T-cell (primary cell): ENCODE measurements at regions not wholly inside any gene's neighbourhood (a gene's known extent, or its start where the extent isn't known, plus 50 kb on each side); places are given as distances from the start of the nearest gene placed in this dataset.

Experiments
- ATAC-seq, 4 experiments: fragments of 200-7000 bp in 3 of 4; fragments of 150-1000 bp in 1 of 4; cut with Tn5 transposase; replicated peaks in 1 of 4; 1 replicate in 3 of 4; 2 replicates in 1 of 4; pipeline ENCODE4 v1.10.0; 2021; ENCODE audit warnings: moderate library complexity in 3 of 4, mild to moderate bottlenecking in 2 of 4, moderate number of reproducible peaks in 1 of 4
- CTCF ChIA-PET, 2 donors: fragments of 300-600 bp; sonication (Branson Sonifier 250); formaldehyde crosslinking; loops; one replicate each; lab custom pipeline; 2022; ENCODE audit warnings: antibody characterized with exemption in 2 of 2; lab: Charles Lee
- POLR2A ChIA-PET, 2 donors: fragments of 300-600 bp; sonication (Branson Sonifier 250); formaldehyde crosslinking; loops; one replicate each; lab custom pipeline; 2022; ENCODE audit warnings: antibody characterized with exemption in 2 of 2; lab: Charles Lee
- DNase-seq, 35 experiments: peaks; one replicate each; pipeline versions ENCODE4 v3.0.0 to v3.0.0-alpha.2; 2013 to 2023
- H3K27ac ChIP-seq: one replicate; pipeline ENCODE4 v1.5.1; 2013; ENCODE audit warnings: low read length
- H3K27me3 ChIP-seq, 2 experiments: replicated peaks in 1 of 2; 1 replicate in 1 of 2; 2 replicates in 1 of 2; pipeline versions ENCODE4 v1.6.1 to v1.7.0; 2013; ENCODE audit warnings: low read length in 1 of 2, mixed read lengths in 1 of 2; ENCODE audit not compliant: control insufficient read depth in 2 of 2, insufficient read depth in 2 of 2; ENCODE audit errors: extremely low read depth in 1 of 2
- H3K36me3 ChIP-seq, 2 donors: 1 replicate in 1 of 2; 2 replicates in 1 of 2; pipeline versions ENCODE4 v1.6.1 to v1.7.0; 2013; ENCODE audit warnings: low read length in 1 of 2; ENCODE audit not compliant: control insufficient read depth in 2 of 2, insufficient read depth in 1 of 2; ENCODE audit errors: extremely low read depth in 1 of 2
- H3K4me1 ChIP-seq, 2 experiments: 1 replicate in 1 of 2; 2 replicates in 1 of 2; pipeline versions ENCODE4 v1.6.1 to v1.7.0; 2013; ENCODE audit warnings: low read length in 2 of 2, mixed read lengths in 1 of 2; ENCODE audit not compliant: insufficient read depth in 2 of 2, control insufficient read depth in 1 of 2; ENCODE audit errors: extremely low read depth in 1 of 2
- H3K4me3 ChIP-seq, 2 donors: 1 replicate in 1 of 2; 2 replicates in 1 of 2; pipeline versions ENCODE4 v1.5.1 to v1.7.0; 2013; ENCODE audit warnings: mild to moderate bottlenecking in 2 of 2, low read length in 1 of 2, moderate library complexity in 1 of 2; ENCODE audit not compliant: control insufficient read depth in 1 of 2; ENCODE audit errors: extremely low read depth in 1 of 2
- H3K9me3 ChIP-seq: 2 replicates; pipeline ENCODE4 v1.7.0; 2013
- H3K27ac Mint-ChIP-seq, 2 donors: one replicate each; pipeline ENCODE4 v1.8.0; 2020 to 2021; ENCODE audit warnings: mild to moderate bottlenecking in 2 of 2, mixed read lengths in 2 of 2
- H3K27me3 Mint-ChIP-seq, 2 donors: one replicate each; pipeline ENCODE4 v1.8.0; 2021 to 2022; ENCODE audit warnings: mixed read lengths in 2 of 2
- H3K36me3 Mint-ChIP-seq: one replicate; pipeline ENCODE4 v1.8.0; 2021; ENCODE audit warnings: mixed read lengths
- H3K4me1 Mint-ChIP-seq, 3 donors: one replicate each; pipeline ENCODE4 v1.8.0; 2020 to 2022; ENCODE audit warnings: mixed read lengths in 3 of 3, mild to moderate bottlenecking in 1 of 3
- H3K4me3 Mint-ChIP-seq, 3 donors: one replicate each; pipeline ENCODE4 v1.8.0; 2020 to 2022; ENCODE audit warnings: mild to moderate bottlenecking in 3 of 3, mixed read lengths in 3 of 3, moderate library complexity in 3 of 3
- H3K9me3 Mint-ChIP-seq, 3 donors: one replicate each; pipeline ENCODE4 v1.8.0; 2020 to 2022; ENCODE audit warnings: mixed read lengths in 3 of 3
- WGBS: methylation state at CpG from one replicate; pipeline ENCODE4 v1.1.5; 2013; ENCODE audit warnings: missing lambda C conversion rate; ENCODE audit not compliant: insufficient coverage; 5-methylcytosine and 5-hydroxymethylcytosine counted together

DNA sequence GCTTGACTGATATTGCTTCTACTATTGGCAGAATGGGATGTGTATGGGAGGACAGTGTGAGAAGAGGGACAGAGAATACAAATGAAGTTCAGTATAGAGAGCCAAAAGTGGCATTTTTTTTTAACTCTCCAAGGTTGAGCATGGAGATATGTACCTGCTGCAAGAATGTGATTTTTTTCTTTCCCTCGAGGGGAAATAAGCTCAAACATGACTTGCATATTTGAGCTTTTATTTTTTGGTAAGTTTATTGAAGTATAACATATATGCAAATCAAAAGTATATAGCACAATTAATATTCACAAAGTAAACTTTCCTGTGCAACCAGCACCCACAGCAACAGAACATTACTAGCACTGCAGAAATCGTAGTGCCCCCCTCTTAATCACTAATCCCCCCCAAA is 285.7 kb upstream of the ADRA1B start:
- ATAC-seq = no peak
- ChIA-PET POLR2A (no interaction called here), CTCF (interaction anchor here in 1 of 2 donors (0.6 kb wide), 1 partner anchor 405 kb away, joined by 4 read pairs; no protein-coding TSS in a partner anchor)
- H3K4me1 ChIP-seq = no peaks in the 10 kb centered on the region
- no peaks in the 10 kb centered on the region for H3K9me3 ChIP-seq
- no peaks in the 10 kb centered on the region for H3K36me3 Mint-ChIP-seq
- no peak overlapping the region for H3K4me3 Mint-ChIP-seq
- H3K4me3 ChIP-seq = no peak overlapping the region
- H3K4me1 Mint-ChIP-seq = no peaks in the 10 kb centered on the region
- H3K27me3 ChIP-seq = no peaks in the 10 kb centered on the region
- no peak overlapping the region for H3K27ac Mint-ChIP-seq
- H3K36me3 ChIP-seq = no peaks in the 10 kb centered on the region
- DNase-seq = no peak
- no peak overlapping the region for H3K27ac ChIP-seq
- WGBS = no CpG with 5 or more reads among the region's 2 CpGs
- peaks cover 0 to 2% (median 0%) of the 10 kb centered on the region in 3 donors for H3K9me3 Mint-ChIP-seq
- H3K27me3 Mint-ChIP-seq = peaks cover 15 to 18% of the 10 kb centered on the region in 2 donors

DNA sequence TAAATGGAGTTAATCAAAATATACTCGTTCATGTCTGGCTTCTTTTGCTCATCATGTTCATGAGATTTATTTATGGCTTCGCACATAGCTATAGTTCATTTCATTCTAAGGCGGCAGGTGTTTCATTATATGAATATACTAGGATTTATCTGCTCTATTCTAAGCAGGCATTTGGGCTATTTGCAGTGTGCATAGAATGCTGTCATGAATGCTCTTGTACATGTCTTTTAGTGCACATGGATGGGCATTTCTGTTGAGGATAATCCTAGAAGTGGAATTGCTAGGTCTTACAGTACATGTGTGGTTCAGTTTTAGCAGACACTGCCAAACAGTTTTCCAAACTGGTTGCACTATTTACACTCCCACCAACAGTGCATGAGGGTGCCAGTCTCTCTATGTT is 285.3 kb upstream of the ADRA1B start:
- no peak for ATAC-seq
- Histone ChIP-seq H3K27ac (no peak overlapping the region), H3K9me3 (no peaks in the 10 kb centered on the region), H3K4me1 (no peaks in the 10 kb centered on the region), H3K27me3 (no peaks in the 10 kb centered on the region), H3K36me3 (no peaks in the 10 kb centered on the region), H3K4me3 (no peak overlapping the region)
- ChIA-PET CTCF (interaction anchor here in 1 of 2 donors (0.6 kb wide), 1 partner anchor 404 kb away, joined by 4 read pairs; no protein-coding TSS in a partner anchor), POLR2A (no interaction called here)
- Mint-ChIP-seq H3K27me3 (peaks cover 18% of the 10 kb centered on the region in 2 donors), H3K4me3 (no peak overlapping the region), H3K9me3 (peaks cover 0 to 2% (median 0%) of the 10 kb centered on the region in 3 donors), H3K36me3 (no peaks in the 10 kb centered on the region), H3K27ac (no peak overlapping the region), H3K4me1 (no peaks in the 10 kb centered on the region)
- no peak for DNase-seq
- WGBS = 80% methylated on average over 1 of the region's 3 CpGs

DNA sequence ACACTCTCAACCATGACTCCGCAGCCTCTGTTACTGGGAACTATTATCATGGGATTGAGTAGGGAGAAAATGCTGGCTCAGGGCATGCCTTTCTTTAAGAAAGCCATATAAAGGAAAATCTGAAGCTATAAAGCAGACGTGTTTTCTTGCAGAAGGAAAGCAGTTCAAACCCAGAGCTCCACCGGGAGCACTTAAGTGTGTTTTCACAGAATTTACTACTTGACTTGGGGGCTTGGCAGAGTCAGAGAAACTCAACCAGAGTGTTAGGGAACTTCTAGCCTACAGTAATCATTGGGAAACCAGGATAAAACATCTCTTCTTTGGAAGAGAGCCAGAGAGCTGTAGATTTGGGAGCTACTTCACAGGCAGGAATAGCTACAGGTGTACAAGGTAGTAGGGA is 283.4 kb upstream of the ADRA1B start:
- Histone ChIP-seq H3K36me3 (no peaks in the 10 kb centered on the region), H3K4me1 (no peaks in the 10 kb centered on the region), H3K27me3 (no peaks in the 10 kb centered on the region), H3K27ac (no peak overlapping the region), H3K4me3 (no peak overlapping the region), H3K9me3 (no peaks in the 10 kb centered on the region)
- H3K4me3 Mint-ChIP-seq = no peak overlapping the region
- no peaks in the 10 kb centered on the region for H3K36me3 Mint-ChIP-seq
- peaks cover 0 to 2% (median 0%) of the 10 kb centered on the region in 3 donors for H3K9me3 Mint-ChIP-seq
- POLR2A ChIA-PET = no interaction called here
- H3K27ac Mint-ChIP-seq = no peak overlapping the region
- DNase-seq (no peak), ATAC-seq (no peak)
- H3K4me1 Mint-ChIP-seq = no peaks in the 10 kb centered on the region
- CTCF ChIA-PET = no interaction called here
- 93% methylated on average over 2 of the region's 3 CpGs for WGBS
- H3K27me3 Mint-ChIP-seq = peaks cover 18% of the 10 kb centered on the region in 2 donors

DNA sequence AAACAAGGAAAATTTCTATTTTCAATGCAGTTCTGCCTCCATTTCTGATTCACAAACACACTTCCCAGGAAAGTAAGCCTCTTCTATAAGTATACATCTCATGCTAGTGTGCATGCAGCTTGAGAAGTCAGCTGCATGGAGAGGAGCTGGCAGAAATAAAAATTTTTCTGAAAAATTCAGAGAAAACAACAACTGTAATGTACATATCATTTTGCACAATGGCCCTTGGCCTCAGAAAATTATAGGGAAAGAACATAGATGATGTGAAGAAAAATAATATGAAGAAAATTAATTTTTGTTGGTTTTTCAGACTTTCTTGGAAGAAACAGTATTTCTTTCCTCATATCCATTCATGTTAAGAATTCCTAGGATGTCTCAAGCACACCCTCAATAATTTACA is 277.8 kb upstream of the ADRA1B start:
- peaks cover 7 to 14% of the 10 kb centered on the region in 2 donors for H3K27me3 Mint-ChIP-seq
- no peaks in the 10 kb centered on the region for H3K36me3 Mint-ChIP-seq
- Histone ChIP-seq H3K36me3 (no peaks in the 10 kb centered on the region), H3K4me3 (no peak overlapping the region), H3K9me3 (no peaks in the 10 kb centered on the region), H3K4me1 (no peaks in the 10 kb centered on the region), H3K27me3 (peaks cover 0 to 4% of the 10 kb centered on the region in 2 experiments), H3K27ac (no peak overlapping the region)
- ChIA-PET POLR2A (no interaction called here), CTCF (no interaction called here)
- H3K27ac Mint-ChIP-seq = no peak overlapping the region
- no peak for DNase-seq
- no peak for ATAC-seq
- H3K4me3 Mint-ChIP-seq = no peak overlapping the region
- H3K4me1 Mint-ChIP-seq = no peaks in the 10 kb centered on the region
- H3K9me3 Mint-ChIP-seq = peaks cover 0 to 2% (median 0%) of the 10 kb centered on the region in 3 donors

DNA sequence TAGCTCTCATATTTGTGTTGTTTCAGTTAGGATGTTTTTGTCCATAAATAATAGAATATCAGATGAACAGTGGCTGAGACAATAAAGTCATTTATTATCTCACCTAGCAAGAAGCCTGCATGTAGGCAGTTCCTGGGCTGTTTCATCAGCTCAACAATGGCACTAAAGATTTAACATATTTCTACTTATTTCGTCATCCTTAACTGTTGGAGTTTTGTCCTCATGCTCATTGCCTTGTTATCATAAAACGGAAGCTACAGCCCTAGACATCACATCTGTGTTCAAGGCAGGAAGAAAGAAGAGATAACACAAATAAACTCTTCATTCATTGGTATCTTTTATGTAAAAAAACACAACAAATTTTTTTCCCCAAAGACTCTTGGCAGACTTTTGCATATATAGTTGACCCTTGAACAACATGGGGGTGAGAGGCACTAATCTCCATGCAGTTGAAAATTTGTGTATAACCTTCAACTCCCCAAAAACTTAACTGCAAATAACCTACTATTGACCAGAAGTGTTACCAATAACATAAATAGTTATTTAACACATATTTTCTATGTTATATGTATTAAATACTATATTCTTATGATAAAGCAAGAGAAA is 277.2 kb upstream of the ADRA1B start:
- Histone ChIP-seq H3K9me3 (no peaks in the 10 kb centered on the region), H3K27me3 (peaks cover 0 to 4% of the 10 kb centered on the region in 2 experiments), H3K4me3 (no peak overlapping the region), H3K27ac (no peak overlapping the region), H3K36me3 (no peaks in the 10 kb centered on the region), H3K4me1 (no peaks in the 10 kb centered on the region)
- no peaks in the 10 kb centered on the region for H3K36me3 Mint-ChIP-seq
- ChIA-PET POLR2A (no interaction called here), CTCF (no interaction called here)
- DNase-seq = no peak
- WGBS = no CpG with 5 or more reads among the region's 2 CpGs
- no peak overlapping the region for H3K27ac Mint-ChIP-seq
- no peaks in the 10 kb centered on the region for H3K4me1 Mint-ChIP-seq
- no peak for ATAC-seq
- H3K9me3 Mint-ChIP-seq = peaks cover 0 to 2% (median 0%) of the 10 kb centered on the region in 3 donors
- peaks cover 6 to 12% of the 10 kb centered on the region in 2 donors for H3K27me3 Mint-ChIP-seq
- H3K4me3 Mint-ChIP-seq = no peak overlapping the region

DNA sequence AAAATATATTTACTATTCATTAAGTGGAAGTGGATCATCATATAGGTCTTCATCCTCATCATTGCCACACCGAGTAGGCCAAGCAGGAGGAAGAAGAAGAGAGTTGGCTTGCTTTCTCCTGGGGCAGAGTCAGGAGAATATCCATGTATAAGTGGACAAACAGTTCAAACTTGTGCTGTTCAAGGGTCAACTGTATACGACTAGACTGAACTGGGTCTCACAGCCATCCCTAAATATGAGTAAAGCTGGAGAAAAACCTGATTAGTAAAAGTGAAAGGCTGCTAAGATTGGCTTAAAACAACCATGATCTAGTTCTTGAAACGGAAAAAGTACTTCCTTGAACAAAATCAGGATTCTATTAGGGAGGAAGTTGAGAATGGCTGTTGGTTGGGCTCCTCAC is 276.7 kb upstream of the ADRA1B start:
- H3K27me3 Mint-ChIP-seq = peaks cover 10 to 12% of the 10 kb centered on the region in 2 donors

More for the DNA sequence above, 276.7 kb upstream of the ADRA1B start:
- no peaks in the 10 kb centered on the region for H3K9me3 ChIP-seq
- H3K36me3 ChIP-seq = no peaks in the 10 kb centered on the region
- DNase-seq (no peak), ATAC-seq (no peak)
- peaks cover 0 to 2% (median 0%) of the 10 kb centered on the region in 3 donors for H3K9me3 Mint-ChIP-seq
- no peak overlapping the region for H3K4me3 Mint-ChIP-seq
- H3K4me1 ChIP-seq = no peaks in the 10 kb centered on the region
- H3K27me3 ChIP-seq = peaks cover 0 to 4% of the 10 kb centered on the region in 2 experiments
- H3K4me1 Mint-ChIP-seq = no peaks in the 10 kb centered on the region
- POLR2A ChIA-PET = no interaction called here
- H3K4me3 ChIP-seq = no peak overlapping the region
- no peak overlapping the region for H3K27ac ChIP-seq
- no peaks in the 10 kb centered on the region for H3K36me3 Mint-ChIP-seq
- H3K27ac Mint-ChIP-seq = no peak overlapping the region
- CTCF ChIA-PET = no interaction called here
- no CpG with 5 or more reads among the region's 3 CpGs for WGBS
